Glomerular visceral epithelial cell (primary cell): ENCODE measurements at regions not wholly inside any gene's neighbourhood (a gene's known extent, or its start where the extent isn't known, plus 50 kb on each side); places are given as distances from the start of the nearest gene placed in this dataset.
"Not testable (repeated sequence)": the region's sequence is repeated elsewhere in the genome, so short reads cannot be mapped to it uniquely, and the experiment has no call there.

Source experiments
- DNase-seq: peaks from one replicate; pipeline ENCODE4 v3.0.0-alpha.2; 2016; ENCODE audit errors: extremely low spot score

- DNase-seq = no peak
These were observed 166.5 kb upstream of the ATP11B start for GRCh38 chr3:182626484-182627467.

- no peak for DNase-seq
These were observed 164.8 kb upstream of the ATP11B start for GRCh38 chr3:182628531-182628930.

- DNase-seq = no peak
These were observed 163.8 kb upstream of the ATP11B start for GRCh38 chr3:182629521-182629920.

- DNase-seq = no peak
These were observed 161.9 kb upstream of the ATP11B start for GRCh38 chr3:182631183-182632076.

GRCh38 chr3:182632077-182632393, 161.3 kb upstream of the ATP11B start:
- DNase-seq = no peak

- DNase-seq = no peak
These were observed 160.1 kb upstream of the ATP11B start for GRCh38 chr3:182633186-182633585.

GRCh38 chr3:182636646-182637045, 156.7 kb upstream of the ATP11B start:
- no peak for DNase-seq

GRCh38 chr3:182637350-182638110, 155.8 kb upstream of the ATP11B start:
- no peak for DNase-seq

- DNase-seq = no peak
These were observed 149.3 kb upstream of the ATP11B start for GRCh38 chr3:182644013-182644412.

- no peak for DNase-seq
These were observed 148.4 kb upstream of the ATP11B start for GRCh38 chr3:182644790-182645433.

GRCh38 chr3:182650568-182651128, 142.7 kb upstream of the ATP11B start:
- DNase-seq = no peak

GRCh38 chr3:182651461-182651860, 141.8 kb upstream of the ATP11B start:
- DNase-seq = no peak

GRCh38 chr3:182653065-182653464, 140.2 kb upstream of the ATP11B start:
- not testable (repeated sequence) for DNase-seq

GRCh38 chr3:182668541-182668940, 124.8 kb upstream of the ATP11B start:
- no peak for DNase-seq

GRCh38 chr3:182668974-182669373, 124.3 kb upstream of the ATP11B start:
- no peak for DNase-seq

- DNase-seq = no peak
These were observed 121.8 kb upstream of the ATP11B start for GRCh38 chr3:182671541-182671940.

- DNase-seq = no peak
These were observed 121.4 kb upstream of the ATP11B start for GRCh38 chr3:182671942-182672341.

- DNase-seq = no peak
These were observed 120.0 kb upstream of the ATP11B start for GRCh38 chr3:182673336-182673735.

- DNase-seq = peak; percentile 38
These were observed 110.8 kb upstream of the ATP11B start for GRCh38 chr3:182682263-182683241.

GRCh38 chr3:182683453-182683852, 109.9 kb upstream of the ATP11B start:
- DNase-seq = peak; percentile 67
